KMS-11 (cell line): ENCODE measurements at regions not wholly inside any gene's neighbourhood (a gene's known extent, or its start where the extent isn't known, plus 50 kb on each side); places are given as distances from the start of the nearest gene placed in this dataset.

Source experiments
- H2AFZ ChIP-seq: fragments of 200-600 bp; sonication (generic); 2 replicates; pipeline ENCODE4 v1.6.1; 2016; ENCODE audit warnings: antibody characterized with exemption, mixed run types, low read depth
- H3K27ac ChIP-seq: fragments of 200-600 bp; sonication (generic); 2 replicates; pipeline ENCODE4 v1.6.1; 2016; ENCODE audit warnings: mild to moderate bottlenecking, mixed run types
- H3K27me3 ChIP-seq: fragments of 200-600 bp; sonication (generic); 2 replicates; pipeline ENCODE4 v1.6.1; 2017; ENCODE audit warnings: mild to moderate bottlenecking, low read depth, mixed run types, moderate library complexity; ENCODE audit not compliant: insufficient read depth
- H3K36me3 ChIP-seq: fragments of 200-600 bp; sonication (generic); 2 replicates; pipeline ENCODE4 v1.6.1; 2017; ENCODE audit warnings: mild to moderate bottlenecking, mixed run types; ENCODE audit not compliant: insufficient read depth
- H3K4me1 ChIP-seq: fragments of 200-600 bp; sonication (generic); 2 replicates; pipeline ENCODE4 v1.6.1; 2016; ENCODE audit warnings: mild to moderate bottlenecking, low read depth, mixed run types; ENCODE audit not compliant: poor library complexity, severe bottlenecking
- H3K4me2 ChIP-seq: fragments of 200-600 bp; sonication (generic); 2 replicates; pipeline ENCODE4 v1.7.0; 2016; ENCODE audit warnings: mild to moderate bottlenecking, mixed run types
- H3K4me3 ChIP-seq: fragments of 200-600 bp; sonication (generic); IDR thresholded peaks from 2 replicates; pipeline ENCODE4 v1.6.1; 2017; ENCODE audit warnings: low read depth, low read length, mixed read lengths; ENCODE audit not compliant: insufficient read depth
- H3K79me2 ChIP-seq: fragments of 200-600 bp; sonication (generic); 2 replicates; pipeline ENCODE4 v1.6.1; 2016; ENCODE audit warnings: low read depth, mixed run types; ENCODE audit not compliant: insufficient read depth
- H3K9ac ChIP-seq: fragments of 200-600 bp; sonication (generic); 2 replicates; pipeline ENCODE4 v1.6.1; 2016; ENCODE audit warnings: mild to moderate bottlenecking, mixed run types
- H4K20me1 ChIP-seq: fragments of 200-600 bp; sonication (generic); 2 replicates; pipeline ENCODE4 v1.6.1; 2016; ENCODE audit warnings: mild to moderate bottlenecking, mixed run types; ENCODE audit not compliant: insufficient read depth
- TF ChIP-seq, protein P1 (sequence below): fragments of 200-600 bp; sonication (generic); conservative IDR thresholded peaks from 2 replicates; pipeline ENCODE4 v1.6.1; 2017; ENCODE audit warnings: low read depth, mild to moderate bottlenecking, antibody characterized with exemption, low read length, moderate library complexity, mixed read lengths

DNA sequence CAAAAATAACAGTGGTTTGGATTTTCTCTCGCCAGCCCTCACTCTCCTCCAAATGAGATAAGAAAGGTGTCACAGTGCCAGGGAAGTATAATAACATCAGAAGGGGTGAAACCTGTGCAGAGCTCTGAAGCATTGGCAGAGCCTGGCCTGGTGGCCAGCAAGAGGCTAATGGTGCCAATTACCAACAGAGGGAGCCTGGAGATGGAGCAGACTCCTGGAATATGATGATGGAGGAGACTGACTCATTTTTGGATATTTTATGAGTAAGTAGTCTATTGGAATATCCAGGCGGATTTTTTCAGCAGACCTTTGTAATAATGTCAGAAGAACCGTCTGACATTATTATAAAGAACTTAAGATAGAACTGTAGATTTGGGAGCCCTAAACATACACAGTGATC lies 442.6 kb upstream of the MARCKS start:
- Histone ChIP-seq H3K4me3 (no peak overlapping the region), H3K27ac (no peak overlapping the region), H4K20me1 (no peaks in the 10 kb centered on the region), H3K27me3 (no peaks in the 10 kb centered on the region), H3K79me2 (no peaks in the 10 kb centered on the region), H3K4me1 (no peaks in the 10 kb centered on the region), H3K4me2 (no peak overlapping the region), H3K36me3 (no peaks in the 10 kb centered on the region), H2AFZ (no peak overlapping the region), H3K9ac (no peak overlapping the region)
- TF ChIP-seq, protein P1, sequence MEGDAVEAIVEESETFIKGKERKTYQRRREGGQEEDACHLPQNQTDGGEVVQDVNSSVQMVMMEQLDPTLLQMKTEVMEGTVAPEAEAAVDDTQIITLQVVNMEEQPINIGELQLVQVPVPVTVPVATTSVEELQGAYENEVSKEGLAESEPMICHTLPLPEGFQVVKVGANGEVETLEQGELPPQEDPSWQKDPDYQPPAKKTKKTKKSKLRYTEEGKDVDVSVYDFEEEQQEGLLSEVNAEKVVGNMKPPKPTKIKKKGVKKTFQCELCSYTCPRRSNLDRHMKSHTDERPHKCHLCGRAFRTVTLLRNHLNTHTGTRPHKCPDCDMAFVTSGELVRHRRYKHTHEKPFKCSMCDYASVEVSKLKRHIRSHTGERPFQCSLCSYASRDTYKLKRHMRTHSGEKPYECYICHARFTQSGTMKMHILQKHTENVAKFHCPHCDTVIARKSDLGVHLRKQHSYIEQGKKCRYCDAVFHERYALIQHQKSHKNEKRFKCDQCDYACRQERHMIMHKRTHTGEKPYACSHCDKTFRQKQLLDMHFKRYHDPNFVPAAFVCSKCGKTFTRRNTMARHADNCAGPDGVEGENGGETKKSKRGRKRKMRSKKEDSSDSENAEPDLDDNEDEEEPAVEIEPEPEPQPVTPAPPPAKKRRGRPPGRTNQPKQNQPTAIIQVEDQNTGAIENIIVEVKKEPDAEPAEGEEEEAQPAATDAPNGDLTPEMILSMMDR, result no peak

GRCh38 chr6:113416170-113416569 lies 441.0 kb upstream of the MARCKS start:
- H3K4me1 ChIP-seq, result no peaks in the 10 kb centered on the region
- H3K4me2 ChIP-seq, result no peak overlapping the region
- no peak overlapping the region for H3K4me3 ChIP-seq
- no peak overlapping the region for H3K27ac ChIP-seq
- H4K20me1 ChIP-seq, result no peaks in the 10 kb centered on the region
- H2AFZ ChIP-seq, result no peak overlapping the region
- TF ChIP-seq, protein P1, result no peak
- H3K36me3 ChIP-seq, result no peaks in the 10 kb centered on the region
- no peaks in the 10 kb centered on the region for H3K79me2 ChIP-seq
- no peak overlapping the region for H3K9ac ChIP-seq
- H3K27me3 ChIP-seq, result no peaks in the 10 kb centered on the region

GRCh38 chr6:113420290-113420689 lies 436.9 kb upstream of the MARCKS start:
- no peak overlapping the region for H3K4me3 ChIP-seq
- H3K4me1 ChIP-seq, result no peaks in the 10 kb centered on the region
- H3K9ac ChIP-seq, result no peak overlapping the region
- no peaks in the 10 kb centered on the region for H3K36me3 ChIP-seq
- H3K27me3 ChIP-seq, result no peaks in the 10 kb centered on the region
- no peak overlapping the region for H3K27ac ChIP-seq
- H2AFZ ChIP-seq, result no peak overlapping the region
- H3K79me2 ChIP-seq, result no peaks in the 10 kb centered on the region
- TF ChIP-seq, protein P1, result no peak
- no peaks in the 10 kb centered on the region for H4K20me1 ChIP-seq
- no peak overlapping the region for H3K4me2 ChIP-seq

GRCh38 chr6:113421997-113422396 lies 435.1 kb upstream of the MARCKS start:
- H3K79me2 ChIP-seq, result no peaks in the 10 kb centered on the region
- H3K27ac ChIP-seq, result no peak overlapping the region
- no peak overlapping the region for H2AFZ ChIP-seq
- no peaks in the 10 kb centered on the region for H3K4me1 ChIP-seq
- TF ChIP-seq, protein P1, result no peak
- H3K4me2 ChIP-seq, result no peak overlapping the region
- no peaks in the 10 kb centered on the region for H3K36me3 ChIP-seq
- H3K9ac ChIP-seq, result no peak overlapping the region
- no peaks in the 10 kb centered on the region for H3K27me3 ChIP-seq
- no peaks in the 10 kb centered on the region for H4K20me1 ChIP-seq
- no peak overlapping the region for H3K4me3 ChIP-seq
